Coronary artery (tissue), 2 donors: ENCODE measurements at regions not wholly inside any gene's neighbourhood (a gene's known extent, or its start where the extent isn't known, plus 50 kb on each side); places are given as distances from the start of the nearest gene placed in this dataset.
"Not testable (repeated sequence)": the region's sequence is repeated elsewhere in the genome, so short reads cannot be mapped to it uniquely, and the experiment has no call there.

ENCODE experiments used
- DNase-seq: peaks from one replicate; pipeline ENCODE4 v3.0.0-alpha.2; 2017; ENCODE audit warnings: low spot score
- H3K27ac ChIP-seq, 2 donors: fragments of 200-600 bp; sonication (generic); one replicate each; pipeline ENCODE4 v1.5.1; 2016 to 2019
- H3K4me3 ChIP-seq: fragments of 200-600 bp; sonication (generic); 2 replicates; pipeline ENCODE4 v1.5.1; 2016; ENCODE audit warnings: mild to moderate bottlenecking, moderate library complexity
- TF ChIP-seq, protein P1 (sequence below): fragments of 200-600 bp; sonication (generic); IDR thresholded peaks from one replicate; pipeline ENCODE4 v1.5.1; 2019; ENCODE audit warnings: antibody characterized with exemption

DNA sequence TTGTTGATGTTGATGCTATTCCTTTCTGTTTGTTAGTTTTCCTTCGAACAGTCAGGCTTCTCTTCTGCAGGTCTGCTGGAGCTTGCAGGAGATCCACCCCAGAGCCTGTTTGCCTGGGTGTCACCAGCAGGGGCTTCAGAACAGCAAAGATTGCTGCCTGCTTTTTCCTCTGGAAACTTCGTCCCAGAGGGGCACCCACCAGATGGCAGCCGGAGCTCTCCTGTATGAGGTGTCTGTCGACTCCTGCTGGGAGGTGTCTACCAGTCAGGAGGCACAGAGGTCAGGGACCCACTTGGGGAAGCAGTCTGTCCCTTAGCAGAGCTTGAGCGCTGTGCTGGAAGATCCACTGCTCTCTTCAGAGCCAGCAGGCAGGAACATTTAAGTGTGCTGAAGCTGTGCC, 303.2 kb downstream of the ZIC1 start:
- H3K4me3 ChIP-seq = no peak overlapping the region
- DNase-seq = no peak
- TF ChIP-seq, protein P1, sequence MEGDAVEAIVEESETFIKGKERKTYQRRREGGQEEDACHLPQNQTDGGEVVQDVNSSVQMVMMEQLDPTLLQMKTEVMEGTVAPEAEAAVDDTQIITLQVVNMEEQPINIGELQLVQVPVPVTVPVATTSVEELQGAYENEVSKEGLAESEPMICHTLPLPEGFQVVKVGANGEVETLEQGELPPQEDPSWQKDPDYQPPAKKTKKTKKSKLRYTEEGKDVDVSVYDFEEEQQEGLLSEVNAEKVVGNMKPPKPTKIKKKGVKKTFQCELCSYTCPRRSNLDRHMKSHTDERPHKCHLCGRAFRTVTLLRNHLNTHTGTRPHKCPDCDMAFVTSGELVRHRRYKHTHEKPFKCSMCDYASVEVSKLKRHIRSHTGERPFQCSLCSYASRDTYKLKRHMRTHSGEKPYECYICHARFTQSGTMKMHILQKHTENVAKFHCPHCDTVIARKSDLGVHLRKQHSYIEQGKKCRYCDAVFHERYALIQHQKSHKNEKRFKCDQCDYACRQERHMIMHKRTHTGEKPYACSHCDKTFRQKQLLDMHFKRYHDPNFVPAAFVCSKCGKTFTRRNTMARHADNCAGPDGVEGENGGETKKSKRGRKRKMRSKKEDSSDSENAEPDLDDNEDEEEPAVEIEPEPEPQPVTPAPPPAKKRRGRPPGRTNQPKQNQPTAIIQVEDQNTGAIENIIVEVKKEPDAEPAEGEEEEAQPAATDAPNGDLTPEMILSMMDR = no peak
- H3K27ac ChIP-seq = no peak overlapping the region

DNA sequence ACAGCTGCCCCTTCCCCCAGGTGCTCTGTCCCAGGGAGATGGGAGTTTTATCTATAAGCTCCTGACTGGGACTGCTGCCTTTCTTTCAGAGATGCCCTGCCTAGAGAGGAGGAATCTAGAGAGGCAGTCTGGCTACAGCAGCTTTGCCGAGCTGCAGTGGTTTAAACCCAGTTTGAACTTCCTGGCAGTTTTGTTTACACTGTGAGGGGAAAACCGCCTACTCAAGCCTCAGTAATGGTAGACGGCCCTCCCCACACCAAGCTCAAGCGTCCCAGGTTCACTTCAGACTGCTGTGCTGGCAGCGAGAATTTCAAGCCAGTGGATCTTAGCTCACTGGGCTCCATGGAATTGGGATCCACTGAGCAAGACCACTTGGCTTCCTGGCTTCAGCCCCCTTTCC, 303.6 kb downstream of the ZIC1 start:
- not testable (repeated sequence) for H3K27ac ChIP-seq, H3K4me3 ChIP-seq, DNase-seq

DNA sequence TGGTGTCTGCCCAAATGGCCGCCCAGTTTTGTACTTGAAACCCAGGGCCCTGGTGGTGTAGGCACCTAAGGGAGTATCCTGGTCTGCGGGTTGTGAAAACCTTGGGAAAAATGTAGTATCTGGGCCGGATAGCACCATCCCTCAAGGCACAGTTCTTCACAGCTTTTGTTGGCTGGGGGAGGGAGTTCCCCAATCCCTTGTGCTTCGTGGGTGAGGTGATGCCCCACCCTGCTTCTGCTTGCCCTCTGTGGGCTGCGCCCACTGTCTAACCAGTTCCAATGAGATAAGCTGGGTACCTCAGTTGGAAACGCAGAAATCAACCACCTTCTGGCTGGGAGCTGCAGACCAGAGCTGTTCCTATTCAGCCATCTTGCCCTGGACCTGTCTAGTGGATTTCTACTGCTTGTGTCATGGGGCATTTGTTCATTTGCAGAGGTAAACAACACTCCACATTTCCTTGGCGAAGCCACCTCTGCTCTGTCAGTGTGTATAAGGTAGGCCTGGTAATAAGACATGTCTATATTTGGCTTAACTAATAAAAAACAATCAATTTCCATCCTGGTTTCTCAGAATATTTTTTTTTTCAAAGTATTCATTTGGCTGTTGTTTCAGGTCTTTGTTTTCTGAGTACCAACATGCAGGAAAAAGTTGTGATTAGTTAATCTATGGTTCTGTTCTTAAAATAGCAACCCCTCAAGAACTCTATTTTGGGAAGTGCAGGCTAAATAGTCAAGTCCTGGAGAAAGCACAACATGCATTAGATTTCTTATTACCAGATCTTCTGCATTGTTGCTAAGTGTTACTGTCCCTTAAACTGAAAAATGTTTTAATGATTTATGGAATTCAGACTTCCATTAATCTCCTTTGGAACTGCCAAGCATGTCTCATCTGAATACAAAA, 304.3 kb downstream of the ZIC1 start:
- no peak for DNase-seq
- TF ChIP-seq, protein P1 = no peak
- no peak overlapping the region for H3K27ac ChIP-seq
- no peak overlapping the region for H3K4me3 ChIP-seq

DNA sequence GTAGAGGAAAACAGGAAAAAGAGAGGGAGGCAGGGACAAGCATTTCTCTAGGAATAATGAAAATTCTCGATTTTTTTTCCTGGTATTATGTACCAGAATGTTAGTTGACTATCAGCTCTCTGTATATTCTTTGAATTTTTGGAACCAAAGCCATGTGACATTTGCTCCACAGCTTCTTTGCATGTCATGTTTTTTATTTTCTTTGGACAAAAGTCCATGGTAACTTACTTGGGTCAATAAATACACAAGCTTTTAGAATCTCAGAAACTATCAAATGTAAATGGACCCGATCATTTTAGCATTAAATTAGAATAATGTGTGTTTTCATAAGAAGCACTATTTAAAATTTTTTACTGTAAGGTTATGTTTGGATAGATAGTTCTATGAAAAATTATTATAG, 320.5 kb downstream of the ZIC1 start:
- Histone ChIP-seq H3K4me3 (no peak overlapping the region), H3K27ac (no peak overlapping the region)
- TF ChIP-seq, protein P1 = no peak
- no peak for DNase-seq

DNA sequence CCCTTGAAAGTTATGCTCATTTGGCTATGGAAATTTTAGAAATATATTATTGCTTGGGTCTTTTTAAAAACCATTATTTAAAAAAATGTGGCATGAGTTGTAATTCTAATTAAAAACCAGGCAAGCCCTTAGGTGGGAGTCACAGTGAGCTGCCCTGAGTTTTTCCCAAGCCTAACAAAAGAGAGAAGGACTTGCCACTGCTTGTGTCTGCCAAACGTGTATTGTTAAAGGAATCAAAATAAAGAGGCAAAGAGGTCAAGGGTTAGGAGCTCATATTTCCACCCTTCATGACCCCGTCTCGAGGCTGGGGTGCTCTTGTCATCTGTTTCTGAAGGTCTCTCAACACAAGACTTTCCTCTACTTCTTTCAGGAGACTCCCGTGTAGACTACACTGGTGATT, 321.1 kb downstream of the ZIC1 start:
- H3K27ac ChIP-seq = no peak overlapping the region
- DNase-seq = no peak
- TF ChIP-seq, protein P1 = no peak

DNA sequence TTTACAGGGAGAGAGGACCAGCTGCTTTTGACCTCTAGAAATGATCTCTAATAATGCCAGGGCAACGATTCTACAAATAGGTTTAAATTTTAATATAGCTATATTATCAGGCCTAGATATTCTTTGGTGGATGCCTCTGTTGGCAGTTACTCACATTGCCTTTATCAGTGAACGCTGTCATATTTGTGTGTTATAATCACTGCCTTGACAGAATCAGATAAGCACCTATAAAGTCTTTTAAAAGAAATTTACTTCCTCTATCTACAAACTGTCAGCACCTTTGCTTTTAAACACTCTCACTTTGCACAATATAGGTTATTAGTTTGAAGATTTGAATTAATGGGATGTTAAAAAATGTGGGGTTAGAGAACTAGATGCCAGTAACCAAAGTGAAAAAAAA, 324.1 kb downstream of the ZIC1 start:
- Histone ChIP-seq H3K27ac (no peak overlapping the region), H3K4me3 (no peak overlapping the region)
- DNase-seq = no peak
- TF ChIP-seq, protein P1 = no peak

More for the DNA sequence above, 321.1 kb downstream of the ZIC1 start:
- H3K4me3 ChIP-seq = no peak overlapping the region

DNA sequence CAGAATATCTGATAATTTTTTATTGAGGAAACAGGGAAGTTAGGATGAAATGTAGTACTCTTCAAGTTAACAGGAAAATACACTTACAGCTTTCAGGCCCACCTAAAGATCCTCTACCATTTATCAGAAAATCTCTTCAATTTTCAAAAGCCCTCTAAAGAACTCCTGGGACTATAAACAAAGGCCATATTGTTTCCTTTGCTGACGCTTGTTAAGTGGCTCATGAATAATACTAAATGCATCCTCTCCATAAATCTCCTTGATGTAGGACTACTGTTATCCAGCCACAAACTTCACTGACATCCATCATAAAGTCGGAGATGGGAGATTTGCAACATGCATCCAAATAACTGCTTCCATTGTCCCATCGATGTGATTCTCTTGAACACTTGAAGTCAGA, 326.5 kb downstream of the ZIC1 start:
- Histone ChIP-seq H3K27ac (no peak overlapping the region), H3K4me3 (no peak overlapping the region)
- TF ChIP-seq, protein P1 = no peak
- no peak for DNase-seq
